ENCODE measurements at regions not wholly inside any gene's neighbourhood (a gene's known extent, or its start where the extent isn't known, plus 50 kb on each side); places are given as distances from the start of the nearest gene placed in this dataset.

GRCh38 chr7:17448479-17449423 lies 150.3 kb downstream of the AHR start:
- Histone ChIP-seq H3K27ac (no peak overlapping the region), H2AFZ (no peak overlapping the region), H3K4me1 (no peaks in the 10 kb centered on the region), H3K79me2 (no peaks in the 10 kb centered on the region), H3K9me3 (ENCODE audit: control insufficient read depth, low read length) (peaks cover 4% of the 10 kb centered on the region), H3K36me3 (ENCODE audit: control insufficient read depth, insufficient read depth, low read length) (no peaks in the 10 kb centered on the region), H3K27me3 (ENCODE audit: control insufficient read depth, insufficient read depth, low read length) (no peaks in the 10 kb centered on the region), H3K9ac (no peak overlapping the region), H3K4me3 (ENCODE audit: low read depth, low read length) (no peak overlapping the region), H3K4me2 (ENCODE audit: low read length) (no peak overlapping the region)
- no peak for TF ChIP-seq CTCF (IDR thresholded peaks at IDR 0.05)

GRCh38 chr7:17456541-17456940 lies 158.1 kb downstream of the AHR start:
- Histone ChIP-seq H3K4me1 (no peaks in the 10 kb centered on the region), H3K4me2 (ENCODE audit: low read length) (no peak overlapping the region), H3K9me3 (ENCODE audit: control insufficient read depth, low read length) (no peaks in the 10 kb centered on the region), H3K27ac (no peak overlapping the region), H3K79me2 (no peaks in the 10 kb centered on the region), H2AFZ (no peak overlapping the region), H3K27me3 (ENCODE audit: control insufficient read depth, insufficient read depth, low read length) (no peaks in the 10 kb centered on the region), H3K4me3 (ENCODE audit: low read depth, low read length) (no peak overlapping the region), H3K9ac (no peak overlapping the region), H3K36me3 (ENCODE audit: control insufficient read depth, insufficient read depth, low read length) (no peaks in the 10 kb centered on the region)
- no peak for TF ChIP-seq CTCF (IDR thresholded peaks at IDR 0.05)

GRCh38 chr7:17460001-17460400 lies 161.5 kb downstream of the AHR start:
- no peak overlapping the region for H3K9ac ChIP-seq
- no peak for TF ChIP-seq CTCF (IDR thresholded peaks at IDR 0.05)
- H3K9me3 ChIP-seq (ENCODE audit: control insufficient read depth, low read length), result no peaks in the 10 kb centered on the region
- no peak overlapping the region for H3K4me3 ChIP-seq (ENCODE audit: low read depth, low read length)
- no peak overlapping the region for H2AFZ ChIP-seq
- no peaks in the 10 kb centered on the region for H3K79me2 ChIP-seq
- no peaks in the 10 kb centered on the region for H3K36me3 ChIP-seq (ENCODE audit: control insufficient read depth, insufficient read depth, low read length)
- H3K27ac ChIP-seq, result no peak overlapping the region
- H3K4me2 ChIP-seq (ENCODE audit: low read length), result no peak overlapping the region
- no peaks in the 10 kb centered on the region for H3K27me3 ChIP-seq (ENCODE audit: control insufficient read depth, insufficient read depth, low read length)
- H3K4me1 ChIP-seq, result no peaks in the 10 kb centered on the region

- no peaks in the 10 kb centered on the region for H3K27me3 ChIP-seq (ENCODE audit: control insufficient read depth, insufficient read depth, low read length)
- TF ChIP-seq CTCF (IDR thresholded peaks at IDR 0.05), result no peak
- no peaks in the 10 kb centered on the region for H3K9me3 ChIP-seq (ENCODE audit: control insufficient read depth, low read length)
- no peak overlapping the region for H3K4me3 ChIP-seq (ENCODE audit: low read depth, low read length)
- H3K9ac ChIP-seq, result no peak overlapping the region
- no peak overlapping the region for H3K4me2 ChIP-seq (ENCODE audit: low read length)
- no peak overlapping the region for H2AFZ ChIP-seq
- no peaks in the 10 kb centered on the region for H3K36me3 ChIP-seq (ENCODE audit: control insufficient read depth, insufficient read depth, low read length)
- H3K79me2 ChIP-seq, result no peaks in the 10 kb centered on the region
- no peaks in the 10 kb centered on the region for H3K4me1 ChIP-seq
- H3K27ac ChIP-seq, result no peak overlapping the region
Observed at GRCh38 chr7:17460665-17461064, 162.2 kb downstream of the AHR start.
